ENCODE measurements at regions not wholly inside any gene's neighbourhood (a gene's known extent, or its start where the extent isn't known, plus 50 kb on each side); places are given as distances from the start of the nearest gene placed in this dataset.

DNA sequence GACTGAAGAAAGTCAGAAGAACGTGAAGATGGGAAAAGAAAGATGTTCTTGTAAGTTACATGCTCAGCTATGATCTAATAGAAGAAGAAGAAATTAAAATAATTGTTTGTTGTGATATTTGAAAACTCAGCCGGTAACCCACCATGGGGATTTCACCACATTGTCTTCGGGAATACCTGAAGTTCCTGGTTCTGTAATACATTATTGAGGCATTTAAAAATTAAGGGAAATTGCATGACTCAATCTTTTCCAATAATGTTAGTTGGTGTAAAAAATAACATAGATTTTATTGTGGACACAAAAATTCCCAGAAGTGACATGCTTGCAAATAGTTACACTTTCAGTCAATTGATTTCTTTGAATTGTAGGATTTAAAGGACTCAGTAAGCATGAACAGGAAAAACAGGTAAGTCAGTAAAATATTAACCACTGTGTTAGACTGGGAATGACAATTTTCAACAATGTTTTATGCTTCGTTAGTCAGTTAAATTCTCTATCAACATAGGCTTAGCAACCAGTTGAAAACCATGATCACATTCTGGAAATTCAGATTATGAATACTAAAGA, 745.1 kb downstream of the LTN1 start:
- Mint-ChIP-seq H3K9me3 (peaks cover 0 to 7% (median 1%) of the 10 kb centered on the region in 7 donors), H3K4me3 (no peak overlapping the region), H3K36me3 (no peaks in the 10 kb centered on the region), H3K27ac (no peak overlapping the region), H3K27me3 (ENCODE audit: low read depth in 3 of 3) (no peaks in the 10 kb centered on the region), H3K4me1 (no peaks in the 10 kb centered on the region)
- Histone ChIP-seq H3K27ac (ENCODE audit: low read depth in 1 of 2, low read length in 2 of 2) (no peak overlapping the region), H2AFZ (ENCODE audit: insufficient read depth, low read depth, low read length, poor library complexity, severe bottlenecking) (no peak overlapping the region), H4K20me1 (ENCODE audit: insufficient read depth, low read length) (no peaks in the 10 kb centered on the region), H3K9ac (ENCODE audit: insufficient read depth, low read length, poor library complexity, severe bottlenecking) (no peak overlapping the region), H3K36me3 (replicated peaks in 1 of 2; ENCODE audit: control insufficient read depth in 1 of 2, insufficient read depth in 2 of 2, low read length in 2 of 2) (no peaks in the 10 kb centered on the region), H3K4me1 (ENCODE audit: control insufficient read depth in 1 of 2, insufficient read depth in 2 of 2, low read length in 2 of 2) (no peaks in the 10 kb centered on the region), H3K79me2 (ENCODE audit: insufficient read depth, low read length) (no peaks in the 10 kb centered on the region), H3K4me2 (replicated peaks; ENCODE audit: extremely low read depth, low read length, poor library complexity, severe bottlenecking) (no peak overlapping the region), H3K27me3 (ENCODE audit: control insufficient read depth in 2 of 2, insufficient read depth in 2 of 2, low read length in 2 of 2) (no peaks in the 10 kb centered on the region), H3K9me3 (replicated peaks in 1 of 2; ENCODE audit: control insufficient read depth in 1 of 2, insufficient read depth in 1 of 2, low read length in 2 of 2) (no peaks in the 10 kb centered on the region), H3K4me3 (replicated peaks in 1 of 3; ENCODE audit: low read depth in 2 of 3, low read length in 3 of 3) (no peak overlapping the region)
- intact Hi-C loops (cut with micrococcal nuclease): no loop called here
- no peak for DNase-seq
- TF ChIP-seq, protein P1, sequence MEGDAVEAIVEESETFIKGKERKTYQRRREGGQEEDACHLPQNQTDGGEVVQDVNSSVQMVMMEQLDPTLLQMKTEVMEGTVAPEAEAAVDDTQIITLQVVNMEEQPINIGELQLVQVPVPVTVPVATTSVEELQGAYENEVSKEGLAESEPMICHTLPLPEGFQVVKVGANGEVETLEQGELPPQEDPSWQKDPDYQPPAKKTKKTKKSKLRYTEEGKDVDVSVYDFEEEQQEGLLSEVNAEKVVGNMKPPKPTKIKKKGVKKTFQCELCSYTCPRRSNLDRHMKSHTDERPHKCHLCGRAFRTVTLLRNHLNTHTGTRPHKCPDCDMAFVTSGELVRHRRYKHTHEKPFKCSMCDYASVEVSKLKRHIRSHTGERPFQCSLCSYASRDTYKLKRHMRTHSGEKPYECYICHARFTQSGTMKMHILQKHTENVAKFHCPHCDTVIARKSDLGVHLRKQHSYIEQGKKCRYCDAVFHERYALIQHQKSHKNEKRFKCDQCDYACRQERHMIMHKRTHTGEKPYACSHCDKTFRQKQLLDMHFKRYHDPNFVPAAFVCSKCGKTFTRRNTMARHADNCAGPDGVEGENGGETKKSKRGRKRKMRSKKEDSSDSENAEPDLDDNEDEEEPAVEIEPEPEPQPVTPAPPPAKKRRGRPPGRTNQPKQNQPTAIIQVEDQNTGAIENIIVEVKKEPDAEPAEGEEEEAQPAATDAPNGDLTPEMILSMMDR (IDR thresholded peaks at IDR 0.05): no peak
- 100% methylated on average over 2 of the region's 4 CpGs for WGBS (ENCODE audit: insufficient coverage)

DNA sequence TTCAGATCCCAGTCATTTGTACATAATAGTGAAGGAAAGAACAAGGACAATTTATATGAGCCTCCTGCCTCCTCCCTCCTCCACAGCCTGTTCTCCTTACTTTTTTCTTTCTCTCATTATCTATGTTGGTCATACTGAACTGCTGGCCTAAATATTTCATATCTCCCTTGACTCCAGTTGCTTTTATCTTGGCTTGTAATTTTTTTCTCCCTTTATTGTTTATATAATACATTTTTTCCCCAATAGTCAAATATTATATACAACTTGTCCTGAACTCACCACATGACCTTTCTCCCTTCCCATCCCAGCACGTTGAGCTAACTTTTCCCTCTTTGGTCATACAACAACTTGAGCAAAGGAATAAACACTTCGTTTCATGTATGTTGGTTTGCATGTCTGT, 752.1 kb downstream of the LTN1 start:
- H3K27me3 Mint-ChIP-seq (ENCODE audit: low read depth in 3 of 3): peaks cover 0 to 2% (median 0%) of the 10 kb centered on the region in 3 donors
- DNase-seq: no peak
- no peak overlapping the region for H2AFZ ChIP-seq (ENCODE audit: insufficient read depth, low read depth, low read length, poor library complexity, severe bottlenecking)

More for the DNA sequence above, 752.1 kb downstream of the LTN1 start:
- H4K20me1 ChIP-seq (ENCODE audit: insufficient read depth, low read length): no peaks in the 10 kb centered on the region
- intact Hi-C loops (cut with micrococcal nuclease): no loop called here
- H3K9me3 ChIP-seq (replicated peaks in 1 of 2; ENCODE audit: control insufficient read depth in 1 of 2, insufficient read depth in 1 of 2, low read length in 2 of 2): no peaks in the 10 kb centered on the region
- H3K4me1 ChIP-seq (ENCODE audit: control insufficient read depth in 1 of 2, insufficient read depth in 2 of 2, low read length in 2 of 2): peaks cover 7 to 9% of the 10 kb centered on the region in 2 donors
- H3K27ac Mint-ChIP-seq: peak overlapping the region in 1 of 7 donors; percentile 16
- no peak overlapping the region for H3K4me3 ChIP-seq (replicated peaks in 1 of 3; ENCODE audit: low read depth in 2 of 3, low read length in 3 of 3)
- H3K9me3 Mint-ChIP-seq: peaks cover 0 to 7% (median 0%) of the 10 kb centered on the region in 7 donors
- H3K27me3 ChIP-seq (ENCODE audit: control insufficient read depth in 2 of 2, insufficient read depth in 2 of 2, low read length in 2 of 2): no peaks in the 10 kb centered on the region
- H3K36me3 ChIP-seq (replicated peaks in 1 of 2; ENCODE audit: control insufficient read depth in 1 of 2, insufficient read depth in 2 of 2, low read length in 2 of 2): no peaks in the 10 kb centered on the region
- no peak overlapping the region for H3K4me3 Mint-ChIP-seq
- H3K4me1 Mint-ChIP-seq: peaks cover 6% of the 10 kb centered on the region
- no peaks in the 10 kb centered on the region for H3K79me2 ChIP-seq (ENCODE audit: insufficient read depth, low read length)
- TF ChIP-seq, protein P1 (IDR thresholded peaks at IDR 0.05): no peak
- no peak overlapping the region for H3K4me2 ChIP-seq (replicated peaks; ENCODE audit: extremely low read depth, low read length, poor library complexity, severe bottlenecking)
- H3K9ac ChIP-seq (ENCODE audit: insufficient read depth, low read length, poor library complexity, severe bottlenecking): no peak overlapping the region
- H3K27ac ChIP-seq (ENCODE audit: low read depth in 1 of 2, low read length in 2 of 2): no peak overlapping the region
- WGBS (ENCODE audit: insufficient coverage): no CpG with 5 or more reads among the region's 2 CpGs
- H3K36me3 Mint-ChIP-seq: no peaks in the 10 kb centered on the region
